HUES64 (cell line): ENCODE measurements at regions not wholly inside any gene's neighbourhood (a gene's known extent, or its start where the extent isn't known, plus 50 kb on each side); places are given as distances from the start of the nearest gene placed in this dataset.

Experiments used
- H3K27ac ChIP-seq: 2 replicates; pipeline ENCODE4 v1.7.0; 2013; ENCODE audit warnings: low read depth, low read length, inconsistent platforms
- H3K27me3 ChIP-seq: 2 replicates; pipeline ENCODE4 v1.6.1; 2013; ENCODE audit warnings: mild to moderate bottlenecking, low read length; ENCODE audit not compliant: insufficient read depth
- H3K36me3 ChIP-seq: 2 replicates; pipeline ENCODE4 v1.6.1; 2013; ENCODE audit warnings: mild to moderate bottlenecking, low read length; ENCODE audit not compliant: insufficient read depth
- H3K4me1 ChIP-seq: 2 replicates; pipeline ENCODE4 v1.6.1; 2013; ENCODE audit warnings: mild to moderate bottlenecking, low read length, moderate library complexity; ENCODE audit not compliant: insufficient read depth
- H3K4me3 ChIP-seq: 2 replicates; pipeline ENCODE4 v1.5.1; 2013; ENCODE audit warnings: mild to moderate bottlenecking, low read length, moderate library complexity
- H3K9ac ChIP-seq: 2 replicates; pipeline ENCODE4 v1.6.1; 2013; ENCODE audit warnings: mild to moderate bottlenecking, low read depth, low read length
- H3K9me3 ChIP-seq: 2 replicates; pipeline ENCODE4 v1.6.1; 2013; ENCODE audit warnings: low read depth, low read length; ENCODE audit not compliant: insufficient read depth
- WGBS: fragments of 150-250, 120-280 bp; methylation state at CpG from one replicate; pipeline ENCODE4 v1.1.7; 2013; ENCODE audit warnings: missing lambda C conversion rate; 5-methylcytosine and 5-hydroxymethylcytosine counted together

- WGBS: 97% methylated on average over 17 of the region's 19 CpGs
- Histone ChIP-seq H3K4me3 (no peak overlapping the region), H3K9me3 (peaks cover 18% of the 10 kb centered on the region; the same call in 1 of the 2 replicates), H3K36me3 (no peaks in the 10 kb centered on the region), H3K27ac (no peak overlapping the region), H3K27me3 (no peaks in the 10 kb centered on the region), H3K9ac (no peak overlapping the region), H3K4me1 (no peaks in the 10 kb centered on the region)
Measured at GRCh38 chr7:34309584-34309983, 348.4 kb upstream of the NPSR1 start.

GRCh38 chr7:34311591-34311990, 346.4 kb upstream of the NPSR1 start:
- no peak overlapping the region for H3K4me3 ChIP-seq
- no peaks in the 10 kb centered on the region for H3K36me3 ChIP-seq
- no peak overlapping the region for H3K27ac ChIP-seq
- H3K9ac ChIP-seq: no peak overlapping the region
- no peaks in the 10 kb centered on the region for H3K4me1 ChIP-seq
- no peaks in the 10 kb centered on the region for H3K27me3 ChIP-seq
- WGBS: 94% methylated on average over 3 of the region's 3 CpGs
- peaks cover 18% of the 10 kb centered on the region; the same call in 1 of the 2 replicates for H3K9me3 ChIP-seq

- WGBS: 94% methylated on average over 3 of the region's 3 CpGs
- H3K9me3 ChIP-seq: peaks cover 18% of the 10 kb centered on the region; the same call in 1 of the 2 replicates
Measured at GRCh38 chr7:34312624-34313023, 345.4 kb upstream of the NPSR1 start.

GRCh38 chr7:34313289-34313688, 344.7 kb upstream of the NPSR1 start:
- Histone ChIP-seq H3K27ac (no peak overlapping the region), H3K9ac (no peak overlapping the region), H3K9me3 (peaks cover 18% of the 10 kb centered on the region; the same call in 1 of the 2 replicates), H3K4me1 (no peaks in the 10 kb centered on the region), H3K36me3 (no peaks in the 10 kb centered on the region), H3K4me3 (no peak overlapping the region), H3K27me3 (no peaks in the 10 kb centered on the region)
- WGBS: 86% methylated on average over 2 of the region's 2 CpGs

More at GRCh38 chr7:34312624-34313023, 345.4 kb upstream of the NPSR1 start:
- Histone ChIP-seq H3K27me3 (no peaks in the 10 kb centered on the region), H3K4me3 (no peak overlapping the region), H3K9ac (no peak overlapping the region), H3K4me1 (no peaks in the 10 kb centered on the region), H3K36me3 (no peaks in the 10 kb centered on the region), H3K27ac (no peak overlapping the region)

GRCh38 chr7:34315032-34315431, 343.0 kb upstream of the NPSR1 start:
- Histone ChIP-seq H3K27me3 (no peaks in the 10 kb centered on the region), H3K36me3 (no peaks in the 10 kb centered on the region), H3K9me3 (peaks cover 18% of the 10 kb centered on the region; the same call in 1 of the 2 replicates), H3K4me1 (no peaks in the 10 kb centered on the region), H3K9ac (no peak overlapping the region), H3K27ac (no peak overlapping the region), H3K4me3 (no peak overlapping the region)

- peaks cover 4% of the 10 kb centered on the region for H3K4me1 ChIP-seq
- no peaks in the 10 kb centered on the region for H3K36me3 ChIP-seq
- WGBS: 94% methylated on average over 1 of the region's 1 CpG
- no peak overlapping the region for H3K9ac ChIP-seq
- no peak overlapping the region for H3K27ac ChIP-seq
- no peak overlapping the region for H3K4me3 ChIP-seq
- peaks cover 13% of the 10 kb centered on the region; the same call in 1 of the 2 replicates for H3K9me3 ChIP-seq
- H3K27me3 ChIP-seq: no peaks in the 10 kb centered on the region
Measured at GRCh38 chr7:34317039-34317438, 341.0 kb upstream of the NPSR1 start.

GRCh38 chr7:34320412-34320811, 337.6 kb upstream of the NPSR1 start:
- no peak overlapping the region for H3K4me3 ChIP-seq
- H3K4me1 ChIP-seq: peaks cover 4% of the 10 kb centered on the region
- H3K27me3 ChIP-seq: no peaks in the 10 kb centered on the region
- no peaks in the 10 kb centered on the region for H3K36me3 ChIP-seq
- H3K9ac ChIP-seq: no peak overlapping the region
- no peaks in the 10 kb centered on the region for H3K9me3 ChIP-seq
- 87% methylated on average over 6 of the region's 6 CpGs for WGBS
- no peak overlapping the region for H3K27ac ChIP-seq

- Histone ChIP-seq H3K27me3 (no peaks in the 10 kb centered on the region), H3K4me3 (peak overlapping the region; percentile 51), H3K4me1 (peaks cover 4% of the 10 kb centered on the region), H3K27ac (no peak overlapping the region), H3K9me3 (no peaks in the 10 kb centered on the region), H3K36me3 (no peaks in the 10 kb centered on the region), H3K9ac (no peak overlapping the region)
- WGBS: 11% methylated on average over 27 of the region's 27 CpGs
Measured at GRCh38 chr7:34320926-34321661, 336.9 kb upstream of the NPSR1 start.

- peaks cover 4% of the 10 kb centered on the region for H3K4me1 ChIP-seq
- no peak overlapping the region for H3K9ac ChIP-seq
- no peaks in the 10 kb centered on the region for H3K36me3 ChIP-seq
- no peaks in the 10 kb centered on the region for H3K9me3 ChIP-seq
- no peaks in the 10 kb centered on the region for H3K27me3 ChIP-seq
- H3K4me3 ChIP-seq: no peak overlapping the region
- WGBS: 99% methylated on average over 2 of the region's 2 CpGs
- no peak overlapping the region for H3K27ac ChIP-seq
Measured at GRCh38 chr7:34322841-34323240, 335.2 kb upstream of the NPSR1 start.

GRCh38 chr7:34327681-34328080, 330.3 kb upstream of the NPSR1 start:
- WGBS: 95% methylated on average over 1 of the region's 1 CpG
- no peak overlapping the region for H3K9ac ChIP-seq
- H3K36me3 ChIP-seq: no peaks in the 10 kb centered on the region
- H3K4me3 ChIP-seq: no peak overlapping the region
- no peaks in the 10 kb centered on the region for H3K27me3 ChIP-seq
- H3K27ac ChIP-seq: no peak overlapping the region
- H3K4me1 ChIP-seq: peaks cover 6% of the 10 kb centered on the region
- no peaks in the 10 kb centered on the region for H3K9me3 ChIP-seq

GRCh38 chr7:34330308-34330707, 327.7 kb upstream of the NPSR1 start:
- 94% methylated on average over 3 of the region's 3 CpGs for WGBS
- no peaks in the 10 kb centered on the region for H3K27me3 ChIP-seq

More at GRCh38 chr7:34330308-34330707, 327.7 kb upstream of the NPSR1 start:
- Histone ChIP-seq H3K9me3 (no peaks in the 10 kb centered on the region), H3K9ac (no peak overlapping the region), H3K27ac (no peak overlapping the region), H3K4me3 (no peak overlapping the region), H3K36me3 (no peaks in the 10 kb centered on the region), H3K4me1 (peaks cover 6% of the 10 kb centered on the region)
